H9 (cell line): ENCODE measurements at regions not wholly inside any gene's neighbourhood (a gene's known extent, or its start where the extent isn't known, plus 50 kb on each side); places are given as distances from the start of the nearest gene placed in this dataset.

Experiments
- DNase-seq: peaks from one replicate; pipeline ENCODE4 v3.0.0-alpha.2; 2017
- H2AFZ ChIP-seq: one replicate; pipeline ENCODE4 v1.6.1; 2013; ENCODE audit warnings: mild to moderate bottlenecking, low read length, control low read depth, moderate library complexity
- H2AK5ac ChIP-seq: 2 replicates; pipeline ENCODE4 v1.6.1; 2013; ENCODE audit warnings: low read length, control low read depth, mixed read lengths; ENCODE audit not compliant: insufficient read length
- H2BK120ac ChIP-seq: one replicate; pipeline ENCODE4 v1.6.1; 2013; ENCODE audit warnings: low read depth, mild to moderate bottlenecking, low read length, control low read depth, inconsistent platforms; ENCODE audit not compliant: poor library complexity, severe bottlenecking
- H2BK12ac ChIP-seq: 2 replicates; pipeline ENCODE4 v1.6.1; 2013; ENCODE audit warnings: low read length, control low read depth, mixed read lengths, low read depth; ENCODE audit not compliant: insufficient read length
- H2BK15ac ChIP-seq: 2 replicates; pipeline ENCODE4 v1.6.1; 2013; ENCODE audit warnings: low read depth, low read length, control low read depth
- H2BK20ac ChIP-seq: one replicate; pipeline ENCODE4 v1.6.1; 2013; ENCODE audit warnings: low read depth, mild to moderate bottlenecking, low read length, control low read depth, inconsistent platforms; ENCODE audit not compliant: poor library complexity, severe bottlenecking
- H2BK5ac ChIP-seq: 2 replicates; pipeline ENCODE4 v1.6.1; 2013; ENCODE audit warnings: low read length, control low read depth, mixed read lengths; ENCODE audit not compliant: insufficient read length
- H3K14ac ChIP-seq: 2 replicates; pipeline ENCODE4 v1.6.1; 2013; ENCODE audit warnings: low read length, control low read depth; ENCODE audit not compliant: insufficient read depth
- H3K18ac ChIP-seq: 2 replicates; pipeline ENCODE4 v1.6.1; 2013; ENCODE audit warnings: low read depth, mild to moderate bottlenecking, mixed read lengths, low read length, control low read depth; ENCODE audit not compliant: insufficient read length
- H3K23ac ChIP-seq: 2 replicates; pipeline ENCODE4 v1.6.1; 2013; ENCODE audit warnings: low read length, control low read depth, mixed read lengths, low read depth; ENCODE audit not compliant: insufficient read length
- H3K23me2 ChIP-seq: 2 replicates; pipeline ENCODE4 v1.6.1; 2013; ENCODE audit warnings: low read depth, mild to moderate bottlenecking, mixed read lengths, low read length, control low read depth; ENCODE audit not compliant: insufficient read length, poor library complexity, severe bottlenecking
- H3K27ac ChIP-seq: 2 replicates; pipeline ENCODE4 v1.5.1; 2013; ENCODE audit warnings: low read length, control low read depth, mixed read lengths, low read depth; ENCODE audit not compliant: insufficient read length
- H3K27me3 ChIP-seq: 2 replicates; pipeline ENCODE4 v1.6.1; 2013; ENCODE audit warnings: low read length, control low read depth, inconsistent platforms; ENCODE audit not compliant: insufficient read depth
- H3K4ac ChIP-seq: 2 replicates; pipeline ENCODE4 v1.6.1; 2013; ENCODE audit warnings: low read depth, mild to moderate bottlenecking, control low read depth, inconsistent platforms, low read length, moderate library complexity
- H3K4me1 ChIP-seq: 2 replicates; pipeline ENCODE4 v1.6.1; 2013; ENCODE audit warnings: low read length, control low read depth, inconsistent platforms; ENCODE audit not compliant: insufficient read depth
- H3K4me2 ChIP-seq: 2 replicates; pipeline ENCODE4 v1.6.1; 2013; ENCODE audit warnings: low read length, control low read depth, mixed read lengths; ENCODE audit not compliant: insufficient read length, insufficient read depth
- H3K56ac ChIP-seq: 2 replicates; pipeline ENCODE4 v1.6.1; 2013; ENCODE audit warnings: low read depth, mild to moderate bottlenecking, mixed read lengths, low read length, control low read depth; ENCODE audit not compliant: insufficient read length
- H3K79me1 ChIP-seq: 2 replicates; pipeline ENCODE4 v1.6.1; 2013; ENCODE audit warnings: low read depth, mild to moderate bottlenecking, moderate library complexity, low read length, control low read depth, inconsistent platforms; ENCODE audit not compliant: insufficient read depth, poor library complexity, severe bottlenecking
- H3K79me2 ChIP-seq: 2 replicates; pipeline ENCODE4 v1.6.1; 2013; ENCODE audit warnings: low read length, control low read depth, inconsistent platforms; ENCODE audit not compliant: insufficient read depth
- H3K9ac ChIP-seq: 2 replicates; pipeline ENCODE4 v1.6.1; 2013; ENCODE audit warnings: low read length, control low read depth, mixed read lengths; ENCODE audit not compliant: insufficient read length; ENCODE audit errors: extremely low read depth
- H3K9me3 ChIP-seq: one replicate; pipeline ENCODE4 v1.6.1; 2013; ENCODE audit warnings: low read depth, low read length, inconsistent platforms; ENCODE audit not compliant: control insufficient read depth
- H3T11ph ChIP-seq: one replicate; pipeline ENCODE4 v1.6.1; 2013; ENCODE audit warnings: mild to moderate bottlenecking, low read length, control low read depth, inconsistent platforms
- H4K20me1 ChIP-seq: one replicate; pipeline ENCODE4 v1.6.1; 2013; ENCODE audit not compliant: control insufficient read depth, insufficient read length, insufficient read depth
- H4K5ac ChIP-seq: 2 replicates; pipeline ENCODE4 v1.6.1; 2013; ENCODE audit warnings: low read depth, mild to moderate bottlenecking, mixed read lengths, low read length, control low read depth; ENCODE audit not compliant: insufficient read length
- H4K8ac ChIP-seq: replicated peaks from 2 replicates; pipeline ENCODE4 v1.6.1; 2013; ENCODE audit warnings: low read length, control low read depth, mixed read lengths, low read depth; ENCODE audit not compliant: insufficient read length
- H4K91ac ChIP-seq: 2 replicates; pipeline ENCODE4 v1.6.1; 2013; ENCODE audit warnings: low read depth, mild to moderate bottlenecking, moderate library complexity, mixed read lengths, low read length, control low read depth; ENCODE audit not compliant: insufficient read length
- H3K27ac Mint-ChIP-seq, 3 experiments: 2 replicates in 2 of 3; 3 replicates in 1 of 3; pipeline ENCODE4 v1.8.0; 2020 to 2021; ENCODE audit warnings: mixed read lengths in 3 of 3, mild to moderate bottlenecking in 1 of 3, moderate library complexity in 1 of 3
- H3K27me3 Mint-ChIP-seq: 2 replicates; pipeline ENCODE4 v1.8.0; 2021; ENCODE audit warnings: low read depth, mild to moderate bottlenecking, moderate library complexity, mixed read lengths
- H3K36me3 Mint-ChIP-seq, 3 experiments: 2 replicates in 2 of 3; 3 replicates in 1 of 3; pipeline ENCODE4 v1.8.0; 2020 to 2021; ENCODE audit warnings: low read depth in 3 of 3, mixed read lengths in 3 of 3; ENCODE audit not compliant: insufficient read depth in 1 of 3
- H3K4me1 Mint-ChIP-seq, 2 experiments: 2 replicates each; pipeline ENCODE4 v1.8.0; 2020; ENCODE audit warnings: mixed read lengths in 2 of 2
- H3K4me3 Mint-ChIP-seq, 2 experiments: 2 replicates in 1 of 2; 3 replicates in 1 of 2; pipeline ENCODE4 v1.8.0; 2020 to 2021; ENCODE audit warnings: mild to moderate bottlenecking in 2 of 2, mixed read lengths in 2 of 2, moderate library complexity in 1 of 2
- H3K9me3 Mint-ChIP-seq, 2 experiments: 2 replicates in 1 of 2; 3 replicates in 1 of 2; pipeline ENCODE4 v1.8.0; 2020; ENCODE audit warnings: mild to moderate bottlenecking in 2 of 2, mixed read lengths in 2 of 2, moderate library complexity in 1 of 2
- CTCF ChIP-seq: fragments of 200-600 bp; sonication (generic); conservative IDR thresholded peaks from 3 replicates; pipeline ENCODE4 v1.8.0; 2021; ENCODE audit warnings: antibody characterized with exemption, mild to moderate bottlenecking
- WGBS: extraction: QIAGEN DNeasy Blood & Tissue Kit; methylation state at CpG from one replicate; pipeline ENCODE4 v1.1.7; 2013; ENCODE audit warnings: missing lambda C conversion rate, low lambda C conversion rate, mixed read lengths; ENCODE audit not compliant: insufficient read length; ENCODE audit errors: extremely low coverage; 5-methylcytosine and 5-hydroxymethylcytosine counted together

DNA sequence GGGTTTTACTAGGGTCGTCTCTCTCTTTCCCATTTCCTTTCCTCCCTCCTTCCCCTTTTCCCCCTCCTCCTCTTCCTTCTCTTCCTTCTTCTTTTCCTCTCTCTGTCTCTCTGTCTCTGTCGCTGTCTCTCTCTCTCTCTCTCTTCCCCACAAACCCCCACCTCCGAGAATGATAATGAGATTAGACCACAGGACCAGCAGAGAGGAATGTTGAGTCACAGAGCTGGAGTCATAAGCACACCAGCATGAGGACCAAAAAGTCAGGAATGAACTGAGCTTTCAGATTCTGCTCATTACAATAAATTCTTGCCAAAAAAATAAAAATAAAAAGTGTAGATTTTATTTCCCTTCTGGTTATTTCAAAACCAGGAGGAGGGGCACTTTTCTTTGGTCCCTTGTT, 377.4 kb downstream of the LTN1 start:
- Histone ChIP-seq H2BK120ac (no peak overlapping the region), H3K4ac (no peak overlapping the region), H4K5ac (no peak overlapping the region), H3K23me2 (no peaks in the 10 kb centered on the region), H4K91ac (no peak overlapping the region), H3K56ac (no peak overlapping the region), H3K9me3 (no peaks in the 10 kb centered on the region), H3K79me1 (no peaks in the 10 kb centered on the region), H2AK5ac (no peak overlapping the region), H3K14ac (no peak overlapping the region), H2AFZ (no peak overlapping the region), H3K27ac (no peak overlapping the region), H3K4me1 (no peaks in the 10 kb centered on the region), H3K27me3 (no peaks in the 10 kb centered on the region), H2BK15ac (no peak overlapping the region), H3T11ph (no peak overlapping the region), H2BK5ac (no peak overlapping the region), H3K9ac (no peak overlapping the region), H3K23ac (no peak overlapping the region), H2BK12ac (no peak overlapping the region), H2BK20ac (no peak overlapping the region), H4K8ac (no peak overlapping the region), H3K4me2 (no peak overlapping the region), H3K79me2 (no peaks in the 10 kb centered on the region), H3K18ac (no peak overlapping the region), H4K20me1 (no peaks in the 10 kb centered on the region)
- Mint-ChIP-seq H3K27ac (no peak overlapping the region), H3K9me3 (peaks cover 0 to 3% of the 10 kb centered on the region in 2 experiments; a peak in 2 of 5 replicates), H3K27me3 (no peaks in the 10 kb centered on the region), H3K4me1 (peaks cover 5% of the 10 kb centered on the region in 2 experiments; a peak in 3 of 4 replicates), H3K4me3 (no peak overlapping the region), H3K36me3 (no peaks in the 10 kb centered on the region; a peak in 1 of 7 replicates)
- no peak for DNase-seq
- TF ChIP-seq CTCF: no peak
- WGBS: no CpG with 5 or more reads among the region's 3 CpGs
